Activated T-cell treated with anti-CD3 and anti-CD28 coated beads, Interleukin-2, amount 50 U/mL, for 4 hours (primary cell): ENCODE measurements at regions not wholly inside any gene's neighbourhood (a gene's known extent, or its start where the extent isn't known, plus 50 kb on each side); places are given as distances from the start of the nearest gene placed in this dataset.
"Not testable (repeated sequence)": the region's sequence is repeated elsewhere in the genome, so short reads cannot be mapped to it uniquely, and the experiment has no call there.

Experiments
- ATAC-seq, 2 donors: fragments of 200-7000 bp; cut with Tn5 transposase; one replicate each; pipeline ENCODE4 v1.10.0; 2021
- DNase-seq: peaks from one replicate; pipeline ENCODE4 v3.0.0-alpha.2; 2020
- H3K27me3 Mint-ChIP-seq: one replicate; pipeline ENCODE4 v1.8.0; 2021; ENCODE audit warnings: low read depth, mixed read lengths
- H3K36me3 Mint-ChIP-seq: one replicate; pipeline ENCODE4 v1.8.0; 2022; ENCODE audit warnings: mixed read lengths; ENCODE audit not compliant: insufficient read depth
- H3K4me1 Mint-ChIP-seq: one replicate; pipeline ENCODE4 v1.8.0; 2021; ENCODE audit warnings: low read depth, mixed read lengths
- H3K4me3 Mint-ChIP-seq: one replicate; pipeline ENCODE4 v1.8.0; 2021; ENCODE audit warnings: mild to moderate bottlenecking, moderate library complexity, mixed read lengths
- H3K9me3 Mint-ChIP-seq: one replicate; pipeline ENCODE4 v1.8.0; 2021; ENCODE audit warnings: mixed read lengths

DNA sequence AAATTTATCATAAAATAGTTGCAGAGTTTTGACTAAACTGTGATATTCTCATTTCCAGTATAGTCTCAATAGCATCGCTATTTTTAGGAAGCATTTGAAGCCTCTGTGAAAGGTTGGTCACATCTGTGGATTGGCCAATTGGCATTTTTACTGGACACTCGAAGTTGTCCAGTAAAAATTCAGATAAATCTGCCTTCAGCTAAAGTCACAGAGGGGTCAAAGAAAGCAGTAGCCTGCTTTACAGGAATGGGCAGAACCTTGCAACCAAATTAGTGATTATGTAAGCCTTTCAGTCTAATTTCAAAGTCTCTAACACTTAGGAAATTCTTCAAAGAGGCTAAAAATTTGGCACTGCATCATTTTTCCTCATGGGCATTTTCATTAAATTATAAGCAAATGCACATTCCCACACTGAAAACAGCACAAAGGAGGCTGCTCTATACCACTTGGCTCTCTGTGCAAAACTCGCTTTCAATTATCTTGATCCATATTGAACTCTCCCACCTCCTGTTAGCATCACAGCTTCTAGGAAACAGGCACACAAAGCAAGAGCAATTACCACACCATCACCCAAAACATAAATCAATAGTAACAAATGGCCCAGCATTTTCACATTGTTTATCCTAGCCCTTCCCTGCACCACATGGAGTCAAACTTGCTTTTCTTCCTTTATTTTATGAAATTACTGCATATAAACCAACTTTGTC lies 318.5 kb upstream of the DUSP10 start:
- Mint-ChIP-seq H3K4me3 (no peak overlapping the region), H3K9me3 (peaks cover 12% of the 10 kb centered on the region), H3K27me3 (peaks cover 2% of the 10 kb centered on the region), H3K4me1 (peaks cover 3% of the 10 kb centered on the region), H3K36me3 (no peaks in the 10 kb centered on the region)
- ATAC-seq (no peak), DNase-seq (no peak)

DNA sequence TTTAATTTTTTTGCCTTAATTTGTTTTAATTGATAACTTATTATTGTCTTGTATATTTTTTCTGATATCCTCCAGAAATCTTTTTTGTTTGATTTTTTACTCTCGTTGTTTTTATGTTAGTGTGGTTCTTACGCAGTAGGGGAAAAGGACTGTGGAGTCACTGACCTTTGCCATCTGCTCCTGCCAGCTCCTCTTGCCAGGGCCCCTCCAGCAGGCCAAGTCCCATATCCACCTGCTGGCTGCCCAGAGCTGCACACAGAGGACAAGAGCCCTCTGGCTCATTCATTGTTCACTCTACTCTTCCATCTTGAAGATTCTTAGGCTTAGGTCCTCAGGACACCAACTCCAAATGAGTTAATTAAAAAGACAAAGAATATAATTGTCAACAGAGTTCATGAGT lies 316.4 kb upstream of the DUSP10 start:
- H3K4me3 Mint-ChIP-seq = no peak overlapping the region
- no peak for ATAC-seq

DNA sequence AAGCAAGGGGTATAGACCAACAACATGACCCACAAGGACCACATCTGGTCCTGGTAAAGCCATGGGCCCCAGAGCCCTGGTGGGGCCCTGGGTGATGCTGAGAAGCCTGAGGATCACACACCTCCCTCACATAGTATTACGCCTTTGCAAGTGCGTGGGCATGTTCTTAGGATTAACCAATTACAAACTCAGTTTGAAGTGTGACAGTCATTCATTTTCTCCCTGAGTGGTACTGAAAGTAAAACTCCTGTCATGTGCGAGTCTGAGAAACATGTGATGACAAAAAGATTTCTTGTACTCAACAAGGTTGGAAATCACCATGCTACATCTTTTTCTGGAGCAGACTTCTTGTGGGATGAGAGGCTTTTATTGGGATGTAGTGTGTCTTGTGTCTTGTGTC lies 315.3 kb upstream of the DUSP10 start:
- peaks cover 2% of the 10 kb centered on the region for H3K27me3 Mint-ChIP-seq
- H3K4me3 Mint-ChIP-seq = no peak overlapping the region
- H3K9me3 Mint-ChIP-seq = no peaks in the 10 kb centered on the region
- DNase-seq (no peak), ATAC-seq (peak; percentile 55 to 82)
- peaks cover 3% of the 10 kb centered on the region for H3K4me1 Mint-ChIP-seq
- no peaks in the 10 kb centered on the region for H3K36me3 Mint-ChIP-seq

More for the DNA sequence above, 316.4 kb upstream of the DUSP10 start:
- DNase-seq = no peak
- Mint-ChIP-seq H3K27me3 (peaks cover 2% of the 10 kb centered on the region), H3K4me1 (peaks cover 3% of the 10 kb centered on the region), H3K36me3 (no peaks in the 10 kb centered on the region), H3K9me3 (no peaks in the 10 kb centered on the region)

DNA sequence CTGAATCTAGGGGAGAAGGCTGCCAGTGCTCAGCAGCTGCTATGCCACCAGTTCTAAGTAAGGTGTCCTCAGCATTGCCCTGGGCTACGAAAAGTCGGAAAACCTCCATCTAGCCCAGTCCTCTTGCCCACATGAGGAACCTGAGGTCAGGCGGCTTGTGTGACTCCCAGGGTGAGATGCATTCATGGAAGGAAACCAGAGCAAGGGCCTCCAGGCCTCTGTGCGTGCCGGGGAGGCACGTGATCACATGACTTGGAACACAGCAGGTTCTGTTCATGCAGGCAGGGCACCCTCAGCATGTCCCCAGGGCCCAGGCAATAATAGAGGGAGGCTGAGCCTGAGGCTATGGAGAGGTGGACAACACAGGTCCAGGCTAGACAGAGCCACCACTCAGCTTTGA lies 312.5 kb upstream of the DUSP10 start:
- Mint-ChIP-seq H3K9me3 (no peaks in the 10 kb centered on the region), H3K4me1 (peaks cover 3% of the 10 kb centered on the region), H3K27me3 (peaks cover 2% of the 10 kb centered on the region), H3K4me3 (no peak overlapping the region), H3K36me3 (no peaks in the 10 kb centered on the region)
- no peak for DNase-seq
- no peak for ATAC-seq

DNA sequence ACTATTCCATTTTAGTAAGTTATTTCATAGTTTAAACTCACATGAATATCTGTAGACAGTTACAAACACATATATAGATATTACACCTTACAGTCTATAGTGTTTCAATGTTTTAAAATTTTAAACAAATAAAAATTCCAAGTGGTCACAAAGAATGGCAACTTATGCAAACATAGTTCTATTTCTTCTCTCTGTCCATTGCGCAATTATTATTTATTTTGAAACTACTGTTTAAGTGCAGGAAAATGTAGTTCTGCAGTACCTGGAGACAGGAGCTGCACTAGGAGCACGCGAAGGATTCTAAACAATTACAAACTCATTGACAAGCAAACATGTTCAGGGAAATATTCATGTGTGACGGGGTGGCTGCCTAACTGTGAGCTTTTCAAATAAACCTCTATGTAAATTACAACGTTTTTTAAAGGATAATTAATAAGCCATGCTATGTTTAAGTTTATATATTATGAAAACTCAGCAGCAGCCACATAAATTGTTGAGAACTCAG lies 312.0 kb upstream of the DUSP10 start:
- no peaks in the 10 kb centered on the region for H3K36me3 Mint-ChIP-seq
- H3K27me3 Mint-ChIP-seq = peaks cover 2% of the 10 kb centered on the region
- no peak for DNase-seq
- peaks cover 3% of the 10 kb centered on the region for H3K4me1 Mint-ChIP-seq
- ATAC-seq = no peak
- H3K9me3 Mint-ChIP-seq = no peaks in the 10 kb centered on the region
- no peak overlapping the region for H3K4me3 Mint-ChIP-seq

DNA sequence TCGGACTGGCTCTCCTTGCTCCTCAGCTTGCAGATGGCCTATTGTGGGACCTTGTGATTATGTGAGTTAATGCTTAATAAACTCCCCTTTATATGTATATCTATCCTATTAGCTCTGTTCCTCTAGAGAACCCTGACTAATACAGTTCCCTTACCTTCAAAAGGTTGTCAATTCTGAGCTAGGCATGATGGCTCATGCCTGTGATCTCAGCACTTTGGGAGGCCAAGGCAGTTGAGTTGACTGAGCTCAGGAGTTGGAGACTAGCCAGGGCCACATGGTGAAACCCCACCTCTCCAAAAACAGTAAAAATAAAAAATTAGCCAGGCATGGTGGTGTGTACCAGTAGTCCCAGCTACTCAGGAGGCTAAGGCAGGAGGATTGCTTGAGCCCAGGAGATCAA lies 309.4 kb upstream of the DUSP10 start:
- DNase-seq = not testable (repeated sequence)

DNA sequence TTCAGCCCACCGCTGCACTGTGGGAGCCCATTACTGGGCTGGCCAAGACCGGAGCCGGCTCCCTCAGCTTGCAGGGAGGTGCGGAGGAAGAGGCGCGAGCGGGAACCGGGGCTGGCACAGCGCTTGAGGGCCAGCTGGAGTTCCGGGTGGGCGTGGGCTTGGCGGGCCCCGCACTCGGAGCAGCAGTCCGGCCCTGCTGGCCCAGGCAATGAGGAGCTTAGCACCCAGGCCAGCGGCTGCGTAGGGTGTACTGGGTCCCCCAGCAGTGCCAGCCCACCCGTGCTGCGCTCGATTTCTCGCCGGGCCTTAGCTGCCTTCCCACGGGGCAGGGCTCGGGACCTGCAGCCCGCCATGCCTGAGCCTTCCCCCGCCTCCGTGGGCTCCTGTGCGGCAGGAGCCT lies 307.8 kb upstream of the DUSP10 start:
- H3K9me3 Mint-ChIP-seq, H3K4me1 Mint-ChIP-seq, H3K36me3 Mint-ChIP-seq, H3K4me3 Mint-ChIP-seq, H3K27me3 Mint-ChIP-seq, ATAC-seq, DNase-seq: not testable (repeated sequence)

More for the DNA sequence above, 309.4 kb upstream of the DUSP10 start:
- H3K4me1 Mint-ChIP-seq, H3K27me3 Mint-ChIP-seq, H3K36me3 Mint-ChIP-seq, H3K9me3 Mint-ChIP-seq, H3K4me3 Mint-ChIP-seq: not testable (repeated sequence)
- ATAC-seq = peak in 1 of 2 donors; percentile 61

DNA sequence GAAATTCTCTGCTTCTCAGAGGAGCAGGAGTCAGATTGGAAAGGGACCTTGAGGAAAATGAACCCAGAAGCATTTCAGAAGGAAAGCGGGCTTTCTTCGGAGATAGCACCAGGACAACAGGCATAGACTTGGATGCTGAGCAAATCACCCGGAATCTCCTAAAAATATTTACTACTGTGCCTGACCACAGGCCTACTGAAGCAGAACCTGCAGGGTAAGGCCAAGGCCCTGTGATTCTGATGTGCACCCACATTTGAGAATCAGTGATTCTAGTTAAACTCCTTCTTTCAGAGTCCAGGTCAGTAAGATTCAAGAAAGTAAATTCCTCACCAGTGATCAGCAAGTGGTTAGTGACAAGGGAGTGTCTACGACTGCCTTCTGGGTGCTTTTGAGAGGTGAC lies 307.3 kb upstream of the DUSP10 start:
- Mint-ChIP-seq H3K4me1 (peaks cover 9% of the 10 kb centered on the region), H3K4me3 (no peak overlapping the region), H3K36me3 (no peaks in the 10 kb centered on the region), H3K9me3 (no peaks in the 10 kb centered on the region), H3K27me3 (no peaks in the 10 kb centered on the region)
- DNase-seq = no peak
- ATAC-seq = no peak

DNA sequence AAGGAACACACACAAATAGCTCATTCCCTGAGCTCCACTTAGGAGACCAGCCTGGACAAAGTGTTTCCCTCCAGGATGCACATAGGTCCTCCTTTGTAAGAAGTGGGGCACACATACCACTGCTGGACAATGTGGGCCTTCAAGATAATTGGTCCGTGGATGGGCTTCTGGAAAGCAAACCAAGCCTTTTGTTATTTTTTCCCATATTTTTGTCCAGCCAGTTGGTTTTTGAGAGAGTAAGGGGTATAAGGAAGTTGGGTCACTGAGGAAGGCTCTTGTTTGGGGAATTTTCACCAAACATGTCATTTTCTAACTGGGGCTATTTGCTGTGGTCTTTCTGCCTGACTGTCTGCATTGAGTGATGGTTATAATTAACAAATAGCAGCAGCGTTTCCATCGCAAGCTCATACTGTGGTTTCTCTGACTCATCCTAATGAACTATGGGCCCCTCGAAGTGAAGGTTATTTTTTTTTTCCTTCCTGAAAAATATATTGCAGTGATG lies 306.3 kb upstream of the DUSP10 start:
- H3K4me3 Mint-ChIP-seq = no peak overlapping the region
- H3K9me3 Mint-ChIP-seq = no peaks in the 10 kb centered on the region
- H3K36me3 Mint-ChIP-seq = no peaks in the 10 kb centered on the region
- no peaks in the 10 kb centered on the region for H3K27me3 Mint-ChIP-seq
- peak in 1 of 2 donors; percentile 28 for ATAC-seq
- peaks cover 9% of the 10 kb centered on the region for H3K4me1 Mint-ChIP-seq
- no peak for DNase-seq

DNA sequence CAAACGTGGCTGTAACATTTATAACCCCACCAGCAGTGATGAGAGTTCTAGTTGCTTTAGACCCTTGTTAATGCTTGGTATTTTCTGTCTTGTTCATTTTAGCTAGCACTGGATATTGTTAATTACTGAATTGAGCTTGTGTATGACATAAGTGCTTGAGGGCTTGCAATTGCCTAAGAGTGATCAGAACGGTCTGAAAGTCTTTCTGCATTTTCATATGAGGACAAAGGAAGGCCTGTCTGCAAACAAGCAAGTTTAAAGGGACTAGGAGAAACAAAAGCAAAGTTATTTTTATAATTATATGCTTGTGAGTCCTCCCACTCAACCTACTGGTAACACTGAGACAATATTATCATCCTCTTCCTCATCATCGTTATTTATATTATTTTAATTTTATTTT lies 305.5 kb upstream of the DUSP10 start:
- no peaks in the 10 kb centered on the region for H3K9me3 Mint-ChIP-seq
- H3K4me3 Mint-ChIP-seq = no peak overlapping the region
- no peaks in the 10 kb centered on the region for H3K27me3 Mint-ChIP-seq
- peaks cover 9% of the 10 kb centered on the region for H3K4me1 Mint-ChIP-seq
- no peaks in the 10 kb centered on the region for H3K36me3 Mint-ChIP-seq
- ATAC-seq = no peak
- DNase-seq = no peak

DNA sequence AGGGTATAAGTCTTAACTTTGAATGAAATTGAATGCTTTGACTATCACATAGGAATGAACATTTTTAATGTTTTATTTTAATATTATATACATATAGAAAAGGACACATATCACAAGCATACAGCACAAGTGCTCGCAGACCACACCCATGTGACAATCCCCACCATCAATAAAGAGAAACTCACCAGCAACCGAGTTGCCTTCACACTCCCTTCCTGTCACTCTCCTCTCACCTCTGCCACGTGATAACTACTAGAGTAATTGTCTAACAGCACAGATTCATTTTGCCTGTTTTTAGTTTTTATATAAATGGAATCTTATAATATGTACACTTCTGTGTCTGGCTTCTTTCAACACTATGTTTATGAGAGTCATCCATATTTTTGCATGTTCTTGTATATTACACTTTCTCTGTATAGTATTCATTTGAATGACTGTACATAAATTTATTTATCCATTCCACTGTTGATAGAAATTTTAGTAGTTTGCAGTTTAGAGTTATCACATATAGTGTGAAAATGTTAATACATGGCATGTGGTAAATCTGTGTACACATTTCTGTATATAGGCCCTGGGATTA lies 304.9 kb upstream of the DUSP10 start:
- Mint-ChIP-seq H3K4me3 (no peak overlapping the region), H3K36me3 (no peaks in the 10 kb centered on the region), H3K4me1 (peaks cover 9% of the 10 kb centered on the region), H3K27me3 (no peaks in the 10 kb centered on the region), H3K9me3 (no peaks in the 10 kb centered on the region)
- DNase-seq = no peak
- no peak for ATAC-seq

DNA sequence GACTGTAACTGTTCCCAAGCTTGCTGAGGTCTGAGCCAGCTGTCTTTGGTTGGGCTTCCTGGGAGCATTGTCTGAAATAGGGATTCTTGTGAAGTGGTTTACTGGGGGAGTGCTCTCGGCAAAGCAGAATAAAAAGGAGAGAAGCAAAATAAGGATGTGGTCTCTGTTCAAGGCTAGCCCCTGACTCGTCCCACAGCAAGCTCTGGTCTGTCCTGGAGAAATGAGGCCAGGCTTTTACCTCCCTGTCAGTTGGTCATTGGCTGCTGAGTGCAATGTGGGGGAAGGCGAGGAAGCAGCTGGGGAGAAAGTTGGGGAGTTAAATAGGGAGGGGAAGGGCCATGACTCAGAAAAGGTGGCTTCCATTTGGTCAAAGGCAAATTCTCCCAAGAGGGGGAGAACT lies 303.9 kb upstream of the DUSP10 start:
- H3K4me1 Mint-ChIP-seq = peaks cover 9% of the 10 kb centered on the region
- ATAC-seq (no peak), DNase-seq (no peak)
- no peak overlapping the region for H3K4me3 Mint-ChIP-seq
- no peaks in the 10 kb centered on the region for H3K9me3 Mint-ChIP-seq
- no peaks in the 10 kb centered on the region for H3K36me3 Mint-ChIP-seq
- H3K27me3 Mint-ChIP-seq = no peaks in the 10 kb centered on the region

DNA sequence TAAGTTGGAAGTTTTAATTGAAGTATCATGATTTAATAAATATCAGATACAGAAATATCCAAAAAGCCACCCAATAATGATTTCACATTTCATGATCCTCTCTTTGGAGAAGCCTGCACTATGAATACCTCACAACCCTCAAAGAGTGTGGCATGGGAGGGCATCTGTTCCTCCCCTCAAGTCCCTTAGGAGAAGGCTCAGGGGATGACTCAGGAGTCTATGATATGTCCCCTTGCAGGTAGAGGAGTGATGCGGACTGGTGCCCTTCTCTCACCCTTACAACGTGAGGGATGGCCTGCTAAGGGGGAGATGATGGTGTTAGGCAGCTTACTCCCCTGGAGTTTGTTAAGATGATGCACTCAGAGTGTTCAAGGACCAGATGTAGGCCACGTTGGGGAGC lies 303.3 kb upstream of the DUSP10 start:
- ATAC-seq (no peak), DNase-seq (no peak)
- H3K4me1 Mint-ChIP-seq = peaks cover 9% of the 10 kb centered on the region
- H3K36me3 Mint-ChIP-seq = no peaks in the 10 kb centered on the region
- no peaks in the 10 kb centered on the region for H3K27me3 Mint-ChIP-seq
- H3K9me3 Mint-ChIP-seq = no peaks in the 10 kb centered on the region
- no peak overlapping the region for H3K4me3 Mint-ChIP-seq

DNA sequence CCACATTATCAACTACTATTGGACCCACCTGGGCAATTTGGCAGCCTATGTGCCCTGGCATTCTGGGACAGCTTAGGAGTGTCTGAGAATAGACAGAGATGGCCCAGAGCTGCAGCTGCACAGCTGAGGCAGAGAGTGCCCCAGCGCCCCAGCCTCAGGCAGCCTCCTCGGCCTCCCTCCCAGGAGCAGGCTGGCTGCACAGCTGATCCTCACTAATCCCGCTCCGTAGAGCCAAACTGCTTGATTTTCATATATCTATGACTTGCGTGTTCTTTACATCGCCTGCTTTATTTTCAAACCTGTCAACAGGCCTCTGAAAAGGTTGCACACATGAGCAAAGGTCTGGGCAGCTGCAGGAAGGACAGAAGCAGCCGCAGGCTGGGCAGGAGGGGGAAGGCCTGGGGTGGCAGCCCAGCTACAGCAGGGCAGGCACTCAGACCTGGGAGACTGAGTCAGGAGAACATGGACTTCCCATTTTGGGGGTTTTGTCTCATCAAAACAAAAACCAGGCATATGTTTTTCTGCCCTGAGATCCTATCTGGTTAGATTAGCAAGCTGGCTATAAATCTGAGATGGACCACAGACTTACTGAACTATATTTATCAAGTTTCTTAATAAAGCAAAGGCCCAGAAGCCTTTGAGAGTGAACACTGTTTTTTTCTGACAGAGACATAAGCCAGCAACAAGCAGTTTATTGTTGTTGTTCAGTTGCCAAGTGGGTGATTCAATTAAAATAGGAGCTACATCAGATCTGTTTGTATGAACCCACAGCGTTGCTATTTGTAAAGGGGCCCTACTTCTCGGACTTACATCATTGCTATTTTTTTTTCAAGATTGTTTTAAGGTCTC lies 301.8 kb upstream of the DUSP10 start:
- ATAC-seq (no peak), DNase-seq (no peak)
- Mint-ChIP-seq H3K4me1 (peaks cover 8% of the 10 kb centered on the region), H3K9me3 (no peaks in the 10 kb centered on the region), H3K27me3 (no peaks in the 10 kb centered on the region), H3K4me3 (no peak overlapping the region), H3K36me3 (no peaks in the 10 kb centered on the region)
